GM13976 (cell line): ENCODE measurements at regions not wholly inside any gene's neighbourhood (a gene's known extent, or its start where the extent isn't known, plus 50 kb on each side); places are given as distances from the start of the nearest gene placed in this dataset.
A peak's percentile ranks its signal among the peaks of the same experiment; 100 is the strongest.

ENCODE experiments used
- DNase-seq: peaks from one replicate; pipeline ENCODE4 v3.0.0; 2012; ENCODE audit warnings: low spot score
- CTCF ChIP-seq: IDR thresholded peaks from 2 replicates; pipeline ENCODE4 v1.5.1; 2012; ENCODE audit warnings: borderline replicate concordance, mild to moderate bottlenecking; ENCODE audit not compliant: insufficient read depth; ENCODE audit errors: extremely low read depth, missing control alignments, control extremely low read depth
- in situ Hi-C: fragments of 300-500 bp; cut with MboI; formaldehyde crosslinking; loops from one replicate; pipeline ENCODE4 v1.12.0; 2022; ENCODE audit warnings: low sequenced_read_pairs, mixed read lengths, inconsistent platforms; ENCODE audit not compliant: unreplicated experiment

- TF ChIP-seq CTCF: no peak
- in situ Hi-C loops: no loop called here
- no peak for DNase-seq
Measured at GRCh38 chr3:152095472-152095871, 173.3 kb upstream of the MBNL1 start.

DNA sequence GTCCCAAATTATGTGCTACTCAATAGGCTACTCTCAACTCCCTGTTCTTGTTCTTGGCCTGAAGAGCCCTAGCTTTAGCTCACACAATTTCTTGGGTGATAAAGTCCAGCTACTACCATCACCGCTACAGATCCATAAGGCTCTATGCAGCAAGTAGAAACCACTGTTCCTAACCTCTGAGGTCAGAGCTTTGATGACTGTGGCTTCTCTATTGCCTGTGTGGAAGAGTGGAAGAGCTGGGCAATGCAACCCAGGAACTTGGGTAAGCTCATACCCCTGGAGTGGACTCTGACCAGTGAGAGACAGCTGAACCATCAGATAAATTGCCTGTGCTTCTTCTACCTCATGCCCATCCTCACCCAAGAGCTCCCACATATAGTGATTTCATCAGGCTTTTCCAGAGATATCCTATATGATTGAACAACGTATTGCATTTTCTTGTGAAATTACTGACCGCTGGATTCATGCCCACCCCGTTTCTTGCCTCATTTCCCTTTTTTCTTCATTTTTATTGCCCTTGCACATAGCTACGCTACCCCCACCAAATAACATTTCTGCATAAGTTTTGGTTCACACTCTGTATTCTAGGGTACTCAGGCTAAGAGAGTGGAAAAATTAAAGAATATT lies 172.3 kb upstream of the MBNL1 start:
- DNase-seq: no peak
- no peak for TF ChIP-seq CTCF
- in situ Hi-C loops: no loop called here

GRCh38 chr3:152097120-152097519 lies 171.6 kb upstream of the MBNL1 start:
- DNase-seq: no peak
- in situ Hi-C loops: no loop called here
- TF ChIP-seq CTCF: no peak

DNA sequence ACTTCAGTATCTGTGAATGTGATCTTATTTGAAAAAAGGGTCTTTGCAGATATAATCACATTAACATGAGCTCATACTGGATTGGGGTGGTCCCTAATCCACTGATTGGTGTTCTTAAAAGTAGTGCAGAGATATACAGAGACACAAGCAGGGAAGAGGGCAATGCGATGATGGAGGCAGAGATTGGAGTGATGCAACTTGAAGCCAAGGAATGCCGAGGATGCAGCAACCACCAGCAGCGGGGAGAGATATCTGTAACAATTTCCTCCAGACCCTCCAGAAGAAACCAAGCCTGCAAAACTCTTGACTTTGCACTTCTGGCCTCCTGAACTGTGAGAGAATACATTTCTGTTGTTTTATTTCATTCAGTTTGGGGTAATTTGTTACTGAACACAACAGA lies 171.0 kb upstream of the MBNL1 start:
- in situ Hi-C loops: no loop called here
- DNase-seq: no peak
- TF ChIP-seq CTCF: no peak

DNA sequence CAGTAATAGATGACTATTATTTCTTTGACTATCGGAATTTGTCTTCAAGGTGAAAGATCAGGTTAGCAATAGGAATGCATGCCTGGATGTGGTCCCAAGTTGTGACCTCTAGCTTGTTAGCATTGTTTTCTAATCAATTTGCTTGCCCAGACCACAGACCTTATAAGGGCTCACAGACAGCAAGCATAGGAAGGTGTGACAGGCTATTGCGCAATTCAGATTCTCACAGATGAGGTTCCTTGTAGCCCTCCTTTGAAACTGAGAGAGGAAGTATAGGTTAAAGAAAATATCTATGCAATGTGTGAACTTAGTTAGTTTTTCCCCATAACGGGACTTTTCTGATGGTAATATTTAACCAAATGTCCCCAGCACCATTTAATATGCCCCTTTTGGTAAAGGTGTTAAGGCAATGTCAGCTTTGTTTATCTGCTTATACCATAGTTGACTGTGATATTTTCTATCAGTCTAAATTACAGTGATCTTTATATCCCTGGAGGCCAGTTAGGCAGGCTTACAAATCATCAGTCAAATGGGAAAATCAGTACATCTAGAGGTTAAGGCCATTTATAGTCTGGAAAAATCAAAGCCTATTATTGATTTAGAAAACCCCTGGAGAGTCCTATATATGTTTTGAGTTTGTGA lies 168.1 kb upstream of the MBNL1 start:
- in situ Hi-C loops: no loop called here
- peak; percentile 26 for DNase-seq
- no peak for TF ChIP-seq CTCF

DNA sequence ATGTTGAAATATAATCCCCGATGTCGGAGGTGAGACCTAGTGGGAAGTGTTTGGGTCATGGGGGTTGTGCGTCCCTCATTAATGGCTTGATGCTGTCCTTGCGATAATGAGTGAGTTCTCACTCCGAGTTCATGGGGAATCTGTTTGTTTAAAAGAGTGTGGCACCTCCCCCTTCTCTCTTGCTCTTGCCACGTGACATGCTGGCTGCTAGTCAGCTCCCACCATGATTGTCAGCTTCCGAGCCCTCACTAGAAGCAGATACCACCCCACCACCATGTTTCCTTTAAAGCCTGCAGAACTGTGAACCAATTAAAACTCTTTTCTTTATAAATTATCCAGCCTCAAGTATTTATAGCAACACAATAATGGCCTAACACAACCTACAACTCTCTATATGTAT lies 166.3 kb upstream of the MBNL1 start:
- TF ChIP-seq CTCF: no peak

GRCh38 chr3:152103257-152103656 lies 165.5 kb upstream of the MBNL1 start:
- in situ Hi-C loops: no loop called here
- no peak for TF ChIP-seq CTCF
- no peak for DNase-seq

More for the DNA sequence above, 166.3 kb upstream of the MBNL1 start:
- DNase-seq: no peak
- in situ Hi-C loops: no loop called here
